Thyroid gland (tissue), 4 donors: ENCODE measurements at regions not wholly inside any gene's neighbourhood (a gene's known extent, or its start where the extent isn't known, plus 50 kb on each side); places are given as distances from the start of the nearest gene placed in this dataset.

ENCODE experiments used
- DNase-seq, 2 donors: peaks; one replicate each; pipeline ENCODE4 v3.0.0-alpha.2; 2019
- H3K27ac ChIP-seq, 3 donors: fragments of 200-600 bp; sonication (generic); 1 replicate in 2 of 3; 2 replicates in 1 of 3; pipeline ENCODE4 v1.5.1; 2016 to 2019; ENCODE audit warnings: mild to moderate bottlenecking in 1 of 3, moderate library complexity in 1 of 3
- H3K27me3 ChIP-seq: fragments of 200-600 bp; sonication (generic); one replicate; pipeline ENCODE4 v1.5.1; 2019
- H3K36me3 ChIP-seq, 2 donors: fragments of 200-600 bp; sonication (generic); one replicate each; pipeline ENCODE4 v1.5.1; 2016 to 2019
- H3K4me1 ChIP-seq, 2 donors: fragments of 200-600 bp; sonication (generic); one replicate each; pipeline ENCODE4 v1.5.1; 2017 to 2019
- H3K4me3 ChIP-seq, 3 donors: fragments of 200-600 bp; sonication (generic); replicated peaks in 1 of 3; 1 replicate in 2 of 3; 2 replicates in 1 of 3; pipeline ENCODE4 v1.5.1; 2016; ENCODE audit warnings: mild to moderate bottlenecking in 1 of 3
- H3K9me3 ChIP-seq: fragments of 200-600 bp; sonication (generic); one replicate; pipeline ENCODE4 v1.5.1; 2017
- POLR2A ChIP-seq, 2 donors: fragments of 450-650 bp; IDR thresholded peaks; one replicate each; pipeline ENCODE4 v1.6.1; 2017; ENCODE audit warnings: antibody characterized with exemption in 2 of 2, mild to moderate bottlenecking in 2 of 2, moderate library complexity in 1 of 2
- WGBS, 2 donors: methylation state at CpG; one replicate each; pipeline ENCODE4 v1.1.5; 2017; 5-methylcytosine and 5-hydroxymethylcytosine counted together
- intact Hi-C: fragments of 100-400 bp; cut with DNase I; formaldehyde crosslinking; loops from one replicate; pipeline ENCODE4 v1.15.1; 2023
- TF ChIP-seq, protein P1 (sequence below), 6 experiments: fragments of 200-600 bp in 3 of 6; fragments of 450-650 bp in 3 of 6; sonication (generic) in 3 of 6; IDR thresholded peaks; one replicate each; pipeline ENCODE4 v1.5.1; 2016 to 2019; ENCODE audit warnings: antibody characterized with exemption in 6 of 6, mild to moderate bottlenecking in 2 of 6, inconsistent platforms in 1 of 6, moderate library complexity in 1 of 6

DNA sequence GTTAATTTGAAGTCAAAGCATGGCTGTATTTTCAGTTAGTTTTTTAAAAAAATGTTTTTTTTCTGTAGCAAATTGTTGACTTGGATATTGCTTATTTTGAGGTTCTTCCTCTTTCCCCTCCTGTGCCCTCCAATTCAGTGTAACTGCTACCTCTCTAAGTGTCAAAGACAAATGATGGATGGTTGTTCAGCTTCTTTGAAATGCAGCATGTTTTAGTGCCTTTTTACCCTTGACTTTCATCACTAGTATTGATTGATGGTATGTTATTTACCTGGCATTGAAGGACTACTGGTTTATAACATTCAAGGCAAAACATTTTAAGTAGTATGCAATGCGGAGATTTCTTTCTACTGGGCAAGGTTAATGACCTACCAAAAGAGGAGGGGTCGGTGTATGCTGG, 281.0 kb upstream of the FAT1 start:
- no peaks in the 10 kb centered on the region for H3K4me1 ChIP-seq
- DNase-seq, result no peak
- 89 to 92% methylated on average over 2 of the region's 2 CpGs for WGBS, 2 donors
- intact Hi-C loops, result no loop called here
- H3K4me3 ChIP-seq, result no peak overlapping the region
- no peaks in the 10 kb centered on the region for H3K36me3 ChIP-seq
- TF ChIP-seq, protein P1, sequence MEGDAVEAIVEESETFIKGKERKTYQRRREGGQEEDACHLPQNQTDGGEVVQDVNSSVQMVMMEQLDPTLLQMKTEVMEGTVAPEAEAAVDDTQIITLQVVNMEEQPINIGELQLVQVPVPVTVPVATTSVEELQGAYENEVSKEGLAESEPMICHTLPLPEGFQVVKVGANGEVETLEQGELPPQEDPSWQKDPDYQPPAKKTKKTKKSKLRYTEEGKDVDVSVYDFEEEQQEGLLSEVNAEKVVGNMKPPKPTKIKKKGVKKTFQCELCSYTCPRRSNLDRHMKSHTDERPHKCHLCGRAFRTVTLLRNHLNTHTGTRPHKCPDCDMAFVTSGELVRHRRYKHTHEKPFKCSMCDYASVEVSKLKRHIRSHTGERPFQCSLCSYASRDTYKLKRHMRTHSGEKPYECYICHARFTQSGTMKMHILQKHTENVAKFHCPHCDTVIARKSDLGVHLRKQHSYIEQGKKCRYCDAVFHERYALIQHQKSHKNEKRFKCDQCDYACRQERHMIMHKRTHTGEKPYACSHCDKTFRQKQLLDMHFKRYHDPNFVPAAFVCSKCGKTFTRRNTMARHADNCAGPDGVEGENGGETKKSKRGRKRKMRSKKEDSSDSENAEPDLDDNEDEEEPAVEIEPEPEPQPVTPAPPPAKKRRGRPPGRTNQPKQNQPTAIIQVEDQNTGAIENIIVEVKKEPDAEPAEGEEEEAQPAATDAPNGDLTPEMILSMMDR (IDR thresholded peaks at IDR 0.05), result no peak
- TF ChIP-seq POLR2A (IDR thresholded peaks at IDR 0.05), result no peak
- no peaks in the 10 kb centered on the region for H3K27me3 ChIP-seq
- H3K27ac ChIP-seq, result no peak overlapping the region
- no peaks in the 10 kb centered on the region for H3K9me3 ChIP-seq

- Histone ChIP-seq H3K9me3 (no peaks in the 10 kb centered on the region), H3K36me3 (no peaks in the 10 kb centered on the region), H3K27me3 (no peaks in the 10 kb centered on the region), H3K27ac (no peak overlapping the region), H3K4me1 (no peaks in the 10 kb centered on the region), H3K4me3 (no peak overlapping the region)
- intact Hi-C loops, result no loop called here
- TF ChIP-seq, protein P1 (IDR thresholded peaks at IDR 0.05), result no peak
- TF ChIP-seq POLR2A (IDR thresholded peaks at IDR 0.05), result no peak
- WGBS, 2 donors, result 24 to 30% methylated on average over 3 of the region's 3 CpGs
- DNase-seq, result no peak
Measured at GRCh38 chr4:187006189-187006618, 282.5 kb upstream of the FAT1 start.

- Histone ChIP-seq H3K4me3 (no peak overlapping the region), H3K4me1 (no peaks in the 10 kb centered on the region), H3K27ac (no peak overlapping the region), H3K27me3 (no peaks in the 10 kb centered on the region), H3K36me3 (no peaks in the 10 kb centered on the region), H3K9me3 (no peaks in the 10 kb centered on the region)
- no peak for TF ChIP-seq POLR2A (IDR thresholded peaks at IDR 0.05)
- TF ChIP-seq, protein P1 (IDR thresholded peaks at IDR 0.05), result no peak
- intact Hi-C loops, result no loop called here
- WGBS, 2 donors, result 81 to 82% methylated on average over 3 of the region's 3 CpGs
- no peak for DNase-seq
Measured at GRCh38 chr4:187010052-187010451, 286.4 kb upstream of the FAT1 start.

DNA sequence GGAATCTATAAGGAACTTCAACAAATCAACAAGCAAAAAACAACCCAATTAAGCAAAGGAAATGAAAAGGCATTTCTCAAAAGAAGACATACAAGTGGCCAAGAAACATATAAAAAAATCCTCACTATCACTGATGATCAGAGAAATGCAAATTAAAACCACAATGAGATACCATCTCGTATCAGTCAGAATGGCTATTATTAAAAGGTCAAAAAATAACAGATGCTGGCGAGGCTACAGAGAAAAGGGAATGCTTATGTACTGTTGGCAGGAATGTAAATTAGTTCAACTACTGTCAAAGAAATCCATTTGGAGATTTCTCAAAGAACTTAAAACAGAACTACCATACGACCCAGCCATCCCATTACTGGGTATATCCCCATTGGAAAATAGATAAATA, 292.4 kb upstream of the FAT1 start:
- H3K36me3 ChIP-seq, result no peaks in the 10 kb centered on the region
- no peaks in the 10 kb centered on the region for H3K27me3 ChIP-seq
- WGBS, 2 donors, result 61 to 67% methylated on average over 3 of the region's 3 CpGs
- TF ChIP-seq POLR2A (IDR thresholded peaks at IDR 0.05), result no peak
- TF ChIP-seq, protein P1 (IDR thresholded peaks at IDR 0.05), result no peak
- H3K9me3 ChIP-seq, result no peaks in the 10 kb centered on the region
- no peaks in the 10 kb centered on the region for H3K4me1 ChIP-seq
- no peak overlapping the region for H3K27ac ChIP-seq
- intact Hi-C loops, result no loop called here
- DNase-seq, result no peak
- no peak overlapping the region for H3K4me3 ChIP-seq

GRCh38 chr4:187017147-187017546, 293.5 kb upstream of the FAT1 start:
- Histone ChIP-seq H3K4me1 (no peaks in the 10 kb centered on the region), H3K4me3 (no peak overlapping the region), H3K27ac (no peak overlapping the region), H3K36me3 (no peaks in the 10 kb centered on the region), H3K9me3 (no peaks in the 10 kb centered on the region), H3K27me3 (no peaks in the 10 kb centered on the region)
- intact Hi-C loops, result no loop called here
- no peak for DNase-seq
- TF ChIP-seq, protein P1 (IDR thresholded peaks at IDR 0.05), result no peak
- 60 to 64% methylated on average over 3 of the region's 3 CpGs for WGBS, 2 donors
